ENCODE measurements at regions not wholly inside any gene's neighbourhood (a gene's known extent, or its start where the extent isn't known, plus 50 kb on each side); places are given as distances from the start of the nearest gene placed in this dataset.

DNA sequence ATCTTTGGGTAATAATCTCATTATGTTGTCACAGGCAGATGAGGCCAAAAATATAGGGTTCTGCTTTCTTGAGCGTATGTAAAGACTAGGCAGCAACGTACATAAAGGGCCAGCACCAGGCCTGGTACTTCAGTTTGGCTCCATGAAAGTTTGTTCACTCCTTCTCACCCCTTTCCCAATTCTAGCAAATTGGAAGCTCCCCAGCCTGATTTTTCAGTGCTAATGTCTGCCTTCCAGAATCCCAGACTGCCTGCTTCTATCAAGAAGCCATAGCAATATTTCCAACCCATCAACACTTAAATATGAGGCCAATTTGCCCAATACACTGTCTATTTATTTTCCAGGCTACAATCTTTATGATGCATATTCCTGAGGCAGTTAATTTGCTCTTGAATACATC is 93.4 kb upstream of the PTPRT start:
- H3K36me3 ChIP-seq (ENCODE audit: control insufficient read depth in 2 of 2, insufficient read depth in 2 of 2, low read length in 1 of 2): no peaks in the 10 kb centered on the region
- no peaks in the 10 kb centered on the region for H4K20me1 ChIP-seq (ENCODE audit: control insufficient read depth, insufficient read depth)
- CTCF ChIA-PET: no interaction called here
- no peak overlapping the region for H3K9ac ChIP-seq (ENCODE audit: control insufficient read depth, insufficient read depth, low read length)
- TF ChIP-seq FOS (IDR thresholded peaks at IDR 0.05; ENCODE audit: borderline replicate concordance, extremely low read depth, insufficient read length) (no peak), GATAD2B (conservative IDR thresholded peaks at IDR 0.05; ENCODE audit: low read depth) (no peak), MYC (IDR thresholded peaks at IDR 0.05; ENCODE audit: insufficient read depth, insufficient read length, insufficient replicate concordance, low read length, severe bottlenecking) (no peak), PBX3 (IDR thresholded peaks at IDR 0.05; ENCODE audit: insufficient replicate concordance, low read depth, low read length) (no peak)
- FAIRE-seq (no peak), ATAC-seq (no peak), DNase-seq (ENCODE audit: low read depth, low spot score) (no peak)
- no peak overlapping the region for H3K4me2 ChIP-seq (ENCODE audit: control insufficient read depth, insufficient read depth)
- SMC1A ChIA-PET (ENCODE audit: uncharacterized antibody, unreplicated experiment): no interaction called here
- no peaks in the 10 kb centered on the region for H3K9me3 ChIP-seq (replicated peaks; ENCODE audit: control insufficient read depth, insufficient read depth, low read length)
- no peak overlapping the region for H2AFZ ChIP-seq (ENCODE audit: control insufficient read depth, low read depth, low read length)
- H3K27ac ChIP-seq (ENCODE audit: control insufficient read depth, insufficient read depth): no peak overlapping the region
- in situ Hi-C loops (cut with MboI): no loop called here
- no peak overlapping the region for H3K4me3 ChIP-seq
- H3K4me1 ChIP-seq (ENCODE audit: control insufficient read depth, insufficient read depth, low read length): no peaks in the 10 kb centered on the region
- RAD21 ChIA-PET (ENCODE audit: unreplicated experiment): no interaction called here
- H3K27me3 ChIP-seq (replicated peaks in 1 of 2; ENCODE audit: control insufficient read depth in 2 of 2, insufficient read depth in 2 of 2, low read length in 1 of 2): no peaks in the 10 kb centered on the region
- POLR2A ChIA-PET: no interaction called here
- BruUV-seq (replicated peaks): no TSS peak
- no peaks in the 10 kb centered on the region for H3K79me2 ChIP-seq (ENCODE audit: control insufficient read depth, insufficient read depth, low read length)
- intact Hi-C loops (cut with micrococcal nuclease; ENCODE audit: unreplicated experiment): no loop called here
- WGBS (ENCODE audit: insufficient coverage, insufficient replicate concordance, low lambda C conversion rate, missing lambda C conversion rate): 50% methylated on average over 2 of the region's 2 CpGs

- no peaks in the 10 kb centered on the region for H3K9me3 ChIP-seq (replicated peaks; ENCODE audit: control insufficient read depth, insufficient read depth, low read length)
- H4K20me1 ChIP-seq (ENCODE audit: control insufficient read depth, insufficient read depth): no peaks in the 10 kb centered on the region
- no peaks in the 10 kb centered on the region for H3K4me1 ChIP-seq (ENCODE audit: control insufficient read depth, insufficient read depth, low read length)
- ATAC-seq: no peak
- ChIA-PET POLR2A (no interaction called here), SMC1A (ENCODE audit: uncharacterized antibody, unreplicated experiment) (no interaction called here), CTCF (no interaction called here), RAD21 (ENCODE audit: unreplicated experiment) (no interaction called here)
- H3K4me3 ChIP-seq: no peak overlapping the region
- TF ChIP-seq SREBF2 (IDR thresholded peaks at IDR 0.05; ENCODE audit: low read length) (no peak), ASH2L (IDR thresholded peaks at IDR 0.05; ENCODE audit: borderline replicate concordance, low read depth) (no peak), KLF5 (IDR thresholded peaks at IDR 0.05; ENCODE audit: partially characterized antibody) (no peak), NKRF (conservative IDR thresholded peaks at IDR 0.05) (no peak), POLR2AphosphoS2 (IDR thresholded peaks at IDR 0.05; ENCODE audit: low read depth, low read length) (no peak), TBL1XR1 (IDR thresholded peaks at IDR 0.05; ENCODE audit: low read depth, low read length) (no peak), MEF2A (IDR thresholded peaks at IDR 0.05; ENCODE audit: insufficient read depth, low read depth, low read length) (no peak), JUND (IDR thresholded peaks at IDR 0.05; ENCODE audit: low read depth, low read length) (no peak), NBN (IDR thresholded peaks at IDR 0.05) (no peak), DPF2 (IDR thresholded peaks at IDR 0.05) (no peak)
- TF ChIP-seq, protein P1, sequence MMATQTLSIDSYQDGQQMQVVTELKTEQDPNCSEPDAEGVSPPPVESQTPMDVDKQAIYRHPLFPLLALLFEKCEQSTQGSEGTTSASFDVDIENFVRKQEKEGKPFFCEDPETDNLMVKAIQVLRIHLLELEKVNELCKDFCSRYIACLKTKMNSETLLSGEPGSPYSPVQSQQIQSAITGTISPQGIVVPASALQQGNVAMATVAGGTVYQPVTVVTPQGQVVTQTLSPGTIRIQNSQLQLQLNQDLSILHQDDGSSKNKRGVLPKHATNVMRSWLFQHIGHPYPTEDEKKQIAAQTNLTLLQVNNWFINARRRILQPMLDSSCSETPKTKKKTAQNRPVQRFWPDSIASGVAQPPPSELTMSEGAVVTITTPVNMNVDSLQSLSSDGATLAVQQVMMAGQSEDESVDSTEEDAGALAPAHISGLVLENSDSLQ (IDR thresholded peaks at IDR 0.05): no peak
- DNase-seq (ENCODE audit: low read depth, low spot score): no peak
- no peak overlapping the region for H3K27ac ChIP-seq (ENCODE audit: control insufficient read depth, insufficient read depth)
- no peaks in the 10 kb centered on the region for H3K79me2 ChIP-seq (ENCODE audit: control insufficient read depth, insufficient read depth, low read length)
- no peak overlapping the region for H2AFZ ChIP-seq (ENCODE audit: control insufficient read depth, low read depth, low read length)
- WGBS (ENCODE audit: insufficient coverage, insufficient replicate concordance, low lambda C conversion rate, missing lambda C conversion rate): 9% methylated on average over 5 of the region's 5 CpGs
- no peaks in the 10 kb centered on the region for H3K36me3 ChIP-seq (ENCODE audit: control insufficient read depth in 2 of 2, insufficient read depth in 2 of 2, low read length in 1 of 2)
- in situ Hi-C loops (cut with MboI) (no loop called here), intact Hi-C loops (cut with micrococcal nuclease; ENCODE audit: unreplicated experiment) (no loop called here)
- no TSS peak for BruUV-seq (replicated peaks)
- H3K9ac ChIP-seq (ENCODE audit: control insufficient read depth, insufficient read depth, low read length): no peak overlapping the region
- peaks cover 0 to 2% of the 10 kb centered on the region in 2 experiments; a peak in 2 of 4 replicates for H3K27me3 ChIP-seq (replicated peaks in 1 of 2; ENCODE audit: control insufficient read depth in 2 of 2, insufficient read depth in 2 of 2, low read length in 1 of 2)
- FAIRE-seq: no peak
- H3K4me2 ChIP-seq (ENCODE audit: control insufficient read depth, insufficient read depth): no peak overlapping the region
Measured at GRCh38 chr20:43271980-43272379, 82.3 kb upstream of the PTPRT start.

Measured in GM12878 (cell line).